ENCODE measurements at regions not wholly inside any gene's neighbourhood (a gene's known extent, or its start where the extent isn't known, plus 50 kb on each side); places are given as distances from the start of the nearest gene placed in this dataset.
A peak's percentile ranks its signal among the peaks of the same experiment; 100 is the strongest.
"Not testable (repeated sequence)": the region's sequence is repeated elsewhere in the genome, so short reads cannot be mapped to it uniquely, and the experiment has no call there.

DNA sequence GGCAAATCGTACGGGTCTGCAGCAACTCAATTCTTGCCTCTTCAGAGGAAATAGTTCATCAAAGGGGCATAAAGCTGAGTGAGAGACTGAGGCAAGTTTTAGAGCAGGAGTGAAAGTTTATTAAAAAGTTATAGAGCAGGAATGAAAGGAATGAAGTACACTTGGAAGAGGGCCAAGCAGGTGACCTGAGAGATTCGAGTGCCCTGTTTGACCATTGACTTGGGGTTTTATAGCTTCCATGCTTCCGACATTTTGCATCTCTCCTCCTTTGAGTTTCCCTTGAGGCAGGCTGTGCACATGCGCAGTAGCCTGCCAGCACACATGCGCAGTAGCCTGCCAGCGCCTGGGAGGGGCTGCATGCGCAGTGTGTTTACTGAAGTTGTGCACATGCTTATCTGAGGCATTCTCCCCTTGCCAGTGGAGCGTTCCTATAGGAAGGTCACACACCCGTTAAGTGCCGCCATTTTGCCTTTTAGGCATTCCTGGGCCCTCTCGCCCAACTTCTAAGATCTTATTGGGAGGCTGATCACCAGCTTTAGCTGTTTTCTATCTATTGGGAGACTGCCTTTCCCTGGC is 265.5 kb upstream of the MGAT5 start:
- DNase-seq, result no peak

DNA sequence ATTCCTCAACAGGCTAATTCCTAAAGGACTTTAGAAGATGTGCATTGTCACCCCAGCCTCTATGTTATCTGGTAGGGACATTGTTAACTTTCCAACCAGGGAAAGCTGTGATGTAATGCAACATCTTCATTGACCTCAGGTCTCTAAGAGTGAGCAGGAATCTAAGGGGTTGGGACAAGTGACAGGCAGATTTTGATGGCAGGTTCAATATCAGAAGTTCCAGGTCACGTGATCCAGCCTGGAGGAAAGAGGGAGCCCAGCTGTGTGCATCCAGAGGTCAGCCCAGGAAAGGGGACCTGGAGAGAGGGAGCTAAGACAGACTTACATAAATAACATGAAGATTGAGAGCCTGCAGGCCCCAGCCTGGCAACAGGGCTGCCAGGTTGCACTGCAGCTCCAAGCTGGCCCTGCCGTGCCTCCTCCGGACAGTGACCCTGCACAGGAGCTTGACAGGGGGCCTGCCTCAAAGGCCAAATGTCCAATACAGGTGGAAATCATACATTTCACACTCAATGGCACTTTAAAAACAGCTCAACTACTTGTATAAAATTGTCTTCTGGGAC is 262.2 kb upstream of the MGAT5 start:
- DNase-seq, result no peak

DNA sequence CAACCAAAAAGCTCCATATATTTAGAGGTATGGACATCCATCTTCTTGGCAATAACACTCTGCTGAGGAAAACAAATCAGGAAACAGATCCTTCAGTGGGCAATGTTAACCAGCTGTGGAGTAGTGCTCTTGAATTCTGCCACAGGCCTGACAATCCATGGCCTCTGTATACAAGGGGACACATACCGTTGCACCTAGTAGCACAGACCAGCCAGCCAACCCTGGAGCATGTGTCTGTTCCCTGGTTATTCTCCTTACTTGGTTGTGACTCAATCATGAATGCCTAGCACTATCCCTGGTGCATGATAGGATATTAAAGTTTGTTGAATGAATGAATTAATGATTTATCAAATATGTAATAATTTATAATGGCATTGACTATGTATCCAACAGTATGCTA is 261.4 kb upstream of the MGAT5 start:
- no peak for DNase-seq

DNA sequence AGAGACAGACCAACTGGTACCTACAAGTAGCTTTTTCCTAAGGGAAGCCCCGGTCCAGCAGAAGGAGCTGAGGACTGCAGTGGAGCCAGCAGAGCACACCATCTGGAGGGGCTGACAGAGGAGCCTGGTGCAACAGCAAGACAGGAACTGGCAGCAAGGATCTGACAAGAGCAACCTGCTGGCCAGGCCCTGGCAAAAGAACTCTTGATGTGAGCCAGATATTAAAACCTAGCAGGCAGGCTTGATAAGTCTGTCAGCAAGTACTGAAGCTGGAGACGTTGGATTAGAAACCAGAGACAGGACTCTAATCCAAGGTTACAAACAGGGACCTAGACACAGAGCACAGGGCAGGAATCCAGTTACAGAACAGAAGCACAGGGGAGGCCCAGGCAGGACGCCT is 260.7 kb upstream of the MGAT5 start:
- peak; percentile 60 for DNase-seq

DNA sequence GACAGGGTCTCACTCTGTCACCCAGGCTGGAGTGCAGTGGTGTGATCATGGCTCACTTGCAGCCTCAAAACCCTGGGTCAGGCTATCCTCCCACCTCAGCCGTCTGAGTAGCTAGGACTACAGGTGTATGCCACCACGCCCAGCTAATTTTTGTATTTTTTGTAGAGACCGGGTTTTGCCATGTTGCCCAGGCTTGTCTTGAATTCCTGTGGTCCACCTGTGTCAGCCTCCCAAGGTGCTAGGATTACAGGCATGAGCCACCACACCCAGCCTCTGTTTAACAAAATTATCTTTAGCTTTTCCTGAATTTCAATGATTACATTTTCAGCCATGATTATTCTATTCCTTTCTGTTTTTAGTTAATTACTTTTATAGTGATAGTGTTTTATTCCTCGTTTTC is 255.1 kb upstream of the MGAT5 start:
- not testable (repeated sequence) for DNase-seq

DNA sequence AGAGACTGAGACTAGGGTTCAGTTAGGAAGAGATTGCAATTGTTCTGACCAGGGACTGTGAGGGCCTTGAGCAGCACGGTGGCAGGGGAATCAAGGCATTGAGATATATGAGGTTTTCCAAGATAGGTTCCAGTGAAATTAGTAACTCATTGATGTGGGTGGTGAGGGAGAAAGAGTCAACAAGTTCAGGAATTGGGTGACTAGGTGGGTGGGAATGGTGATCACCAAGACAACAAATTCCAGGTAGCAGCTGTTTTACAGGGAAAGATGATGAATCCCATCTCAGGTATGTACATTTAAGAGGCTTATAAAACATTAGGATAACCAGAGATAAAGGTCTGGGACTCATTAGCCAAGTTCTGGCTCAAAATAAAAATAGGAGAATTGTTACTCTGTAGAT is 251.5 kb upstream of the MGAT5 start:
- DNase-seq, result no peak

DNA sequence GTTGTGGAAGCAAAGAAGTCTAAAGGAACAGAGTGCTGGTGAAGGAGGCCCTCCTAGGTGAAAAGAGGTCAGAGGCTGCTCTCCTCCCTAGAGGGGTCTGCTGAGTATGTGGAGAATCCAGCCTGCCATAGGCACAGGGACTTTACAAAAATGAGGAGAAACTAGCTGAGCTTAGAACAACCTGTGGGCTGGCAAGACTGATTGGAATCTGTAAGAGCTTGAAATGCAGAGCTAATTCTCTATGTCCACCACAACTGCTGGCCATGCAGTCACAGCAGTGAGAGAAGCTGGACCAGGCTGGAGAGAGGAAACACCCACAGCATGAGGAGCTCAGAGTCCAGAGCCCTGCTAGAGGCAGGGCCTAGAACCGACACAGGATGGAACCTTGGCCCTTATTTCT is 251.0 kb upstream of the MGAT5 start:
- DNase-seq, result no peak

DNA sequence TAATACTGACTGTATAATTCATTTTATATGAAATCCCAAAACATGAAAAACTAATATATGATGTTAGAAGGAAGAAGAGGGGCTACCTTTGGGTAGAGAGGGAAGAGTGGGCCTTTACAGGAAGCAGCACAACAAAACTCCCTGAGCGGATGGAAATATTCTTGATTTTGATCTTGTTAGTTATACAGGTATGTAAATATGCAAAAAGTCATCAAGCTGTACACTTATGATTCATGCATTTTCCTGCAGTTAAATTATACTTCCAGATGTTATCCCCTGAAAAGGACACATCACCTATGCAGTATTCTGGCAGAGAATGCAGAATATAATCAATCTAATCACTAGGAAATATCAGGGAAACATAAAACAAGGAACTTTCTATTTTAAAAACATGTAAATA is 249.4 kb upstream of the MGAT5 start:
- no peak for DNase-seq

DNA sequence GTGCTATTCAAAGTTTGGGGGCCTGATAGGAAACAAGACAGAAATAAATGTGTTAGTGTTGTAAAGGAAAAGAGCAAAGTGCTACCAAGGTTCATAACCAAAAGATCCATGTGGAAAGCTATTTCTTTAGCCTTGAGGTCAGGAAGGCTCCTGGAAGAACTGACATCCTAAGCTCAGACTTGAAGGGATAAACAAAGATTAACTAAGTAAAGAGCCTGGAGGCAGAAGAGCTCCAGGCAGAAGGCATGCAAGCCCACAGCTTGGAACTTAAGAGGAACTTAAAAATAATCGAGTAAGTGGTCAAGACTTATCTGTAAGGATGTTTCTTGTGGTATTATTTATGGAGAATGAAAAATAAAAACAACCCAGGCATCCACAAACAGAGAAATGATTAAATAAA is 245.0 kb upstream of the MGAT5 start:
- no peak for DNase-seq

DNA sequence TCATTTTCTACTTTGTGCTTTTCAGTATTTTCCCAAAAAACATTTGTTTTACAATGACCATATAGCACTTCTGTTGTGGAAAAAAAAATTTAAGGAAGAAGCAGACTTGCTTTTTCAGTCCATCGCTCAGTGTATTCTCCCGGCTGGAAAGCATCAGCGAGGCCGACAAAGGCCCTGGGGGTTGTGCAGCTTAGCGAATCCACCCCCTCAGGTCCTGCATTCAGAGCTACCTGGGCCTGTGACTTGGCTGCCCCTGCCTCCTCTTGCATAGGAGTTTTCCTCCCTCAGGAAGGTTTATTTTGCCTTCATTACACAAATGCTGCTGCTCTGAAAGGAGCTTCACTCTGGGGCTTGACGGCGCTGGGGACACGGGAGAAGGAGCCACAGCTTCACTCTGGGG is 244.4 kb upstream of the MGAT5 start:
- DNase-seq, result no peak

DNA sequence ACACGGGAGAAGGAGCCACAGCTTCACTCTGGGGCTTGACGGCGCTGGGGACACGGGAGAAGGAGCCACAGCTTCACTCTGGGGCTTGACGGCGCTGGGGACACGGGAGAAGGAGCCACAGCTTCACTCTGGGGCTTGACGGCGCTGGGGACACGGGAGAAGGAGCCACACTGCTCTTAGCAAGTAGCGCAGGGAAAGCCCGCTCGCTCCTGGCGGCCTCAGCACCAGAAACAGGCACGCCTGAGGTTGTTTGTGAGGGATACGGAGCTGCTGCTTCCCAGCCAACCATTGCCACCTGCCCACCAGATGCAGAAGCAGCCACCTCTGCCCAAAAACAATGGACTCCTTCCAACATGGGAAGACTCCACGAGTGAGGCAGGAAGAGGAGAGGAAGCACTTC is 244.0 kb upstream of the MGAT5 start:
- not testable (repeated sequence) for DNase-seq

DNA sequence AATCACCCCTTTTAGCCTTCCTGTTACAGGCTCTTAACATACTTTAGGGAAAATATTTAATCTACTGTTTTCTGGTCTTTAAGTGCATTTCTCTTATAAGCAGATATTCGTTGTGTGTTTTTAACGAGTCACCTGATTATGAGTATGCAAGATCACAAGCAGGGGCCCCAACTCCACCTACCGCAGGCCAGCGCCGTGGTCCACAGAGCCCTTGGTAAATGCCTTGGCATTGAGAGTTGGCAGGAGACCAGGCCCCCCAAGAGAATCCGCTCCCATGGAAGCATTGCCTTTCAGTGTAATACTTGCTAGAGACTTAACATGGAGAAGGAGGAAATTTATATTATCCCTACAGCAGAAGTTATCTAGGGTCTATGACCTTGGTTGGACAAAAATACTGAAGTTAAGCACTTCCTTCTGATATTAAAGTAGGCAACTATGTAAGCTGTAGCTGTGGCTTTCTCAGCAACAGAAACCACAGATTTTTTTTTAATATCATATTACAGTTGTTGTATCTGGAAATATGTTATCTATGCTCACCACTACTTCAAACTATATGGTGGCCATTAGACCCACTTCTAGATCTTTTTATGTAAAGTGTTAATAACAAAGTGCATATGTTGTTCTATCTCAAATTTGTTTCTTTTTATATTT is 241.8 kb upstream of the MGAT5 start:
- no peak for DNase-seq

DNA sequence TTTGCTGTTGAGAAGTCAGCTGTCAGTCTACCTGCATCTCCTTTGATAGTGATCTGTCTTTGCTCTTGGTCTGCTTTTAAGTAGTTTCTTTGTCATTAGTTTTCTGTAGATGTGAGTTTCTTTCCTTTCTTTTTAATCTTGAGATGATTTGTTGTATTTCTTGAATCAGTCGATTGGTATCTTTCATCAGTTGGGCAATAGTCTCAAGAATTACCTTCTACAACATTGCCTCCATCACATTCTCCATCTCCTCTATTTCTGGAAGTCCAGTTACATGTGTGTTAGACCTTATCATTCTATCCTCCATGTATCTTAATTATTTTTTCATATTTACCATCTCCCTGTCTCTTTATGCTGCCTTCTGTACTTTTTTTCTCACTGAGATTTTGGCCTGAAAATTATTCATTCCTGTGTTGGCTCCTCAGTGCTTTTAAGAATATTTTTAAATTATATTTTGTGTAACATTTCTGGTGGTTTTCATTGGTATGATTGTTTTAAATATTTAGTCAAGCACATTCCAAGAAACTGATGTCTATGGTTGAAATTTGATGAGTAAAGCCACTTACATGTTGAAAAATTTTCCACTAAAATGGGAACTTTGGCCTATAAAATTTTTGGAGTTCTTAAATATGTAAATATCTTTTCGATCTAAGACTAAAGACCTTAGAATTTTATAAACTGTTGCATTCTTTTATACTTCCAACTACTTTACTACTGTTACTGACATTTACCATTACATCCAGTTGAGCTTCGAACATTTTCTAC is 239.5 kb upstream of the MGAT5 start:
- DNase-seq, result no peak

DNA sequence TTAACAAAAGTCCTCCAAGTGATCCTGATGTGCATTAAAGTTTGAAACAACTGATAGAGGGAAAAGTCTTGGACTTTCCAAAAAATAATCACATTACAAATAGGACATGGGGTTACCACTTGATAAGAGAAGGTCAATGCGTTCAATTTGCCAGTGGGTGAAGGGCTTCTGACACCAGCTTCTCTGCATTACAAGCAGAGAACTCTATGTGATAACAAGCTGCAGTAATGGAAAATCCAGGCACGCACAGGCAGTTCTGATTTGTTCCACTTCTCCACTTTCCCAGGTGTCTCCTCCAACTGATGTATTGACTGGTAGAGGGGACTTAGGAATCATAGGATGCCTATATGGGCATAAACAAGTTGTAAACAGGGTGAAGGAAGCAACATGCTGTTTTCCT is 234.0 kb upstream of the MGAT5 start:
- DNase-seq, result no peak

DNA sequence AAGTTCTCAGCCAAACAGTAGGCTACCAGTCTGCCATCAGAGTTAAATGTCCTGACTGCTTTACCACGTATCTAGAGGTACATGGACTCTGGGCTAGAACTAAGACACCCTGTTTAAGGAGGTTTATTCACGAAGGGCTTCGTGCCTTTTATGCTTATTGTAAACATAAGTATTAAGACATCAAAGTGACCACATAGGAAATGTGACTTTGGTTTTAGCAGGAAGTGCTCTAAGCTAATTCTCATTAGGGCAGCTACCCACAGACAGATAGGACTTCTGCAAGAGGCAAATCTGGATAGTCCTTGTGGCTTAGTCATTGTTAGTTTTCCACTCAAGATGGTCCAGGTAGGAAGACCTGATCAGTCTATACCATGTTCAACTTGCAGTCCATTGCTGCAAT is 233.3 kb upstream of the MGAT5 start:
- no peak for DNase-seq

DNA sequence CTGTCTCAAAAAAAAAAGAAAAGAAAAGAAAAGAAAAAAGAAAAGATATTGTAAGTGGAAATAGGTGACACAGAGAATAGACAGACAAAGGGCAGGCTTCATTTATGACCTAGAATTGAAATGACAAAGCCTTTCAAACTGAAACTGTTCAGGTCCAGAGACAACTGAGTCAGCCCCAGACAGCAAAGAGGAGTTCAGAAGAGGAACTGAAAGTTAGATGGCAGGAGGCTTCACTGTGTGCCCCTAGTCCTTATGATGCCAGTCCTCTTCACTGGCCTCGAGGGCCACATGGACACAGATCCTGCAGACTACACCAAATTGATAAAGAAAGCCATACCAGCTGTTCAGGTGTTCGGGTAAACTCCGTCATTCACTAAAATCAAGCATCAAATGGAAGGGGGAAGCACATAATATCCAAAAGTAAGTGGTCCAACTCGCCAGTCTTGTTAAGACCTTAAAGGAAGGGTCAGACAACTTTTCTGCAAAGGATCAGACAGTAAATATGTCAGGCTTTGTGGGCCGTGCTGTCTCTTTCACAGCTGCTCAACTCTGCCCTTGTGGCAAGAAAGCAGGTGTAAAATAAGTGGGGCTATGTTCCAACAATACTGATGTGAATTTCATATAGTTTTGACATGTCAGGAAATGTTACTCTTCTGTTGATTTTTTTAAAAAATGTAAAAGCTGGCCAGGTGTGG is 231.9 kb upstream of the MGAT5 start:
- DNase-seq, result no peak

DNA sequence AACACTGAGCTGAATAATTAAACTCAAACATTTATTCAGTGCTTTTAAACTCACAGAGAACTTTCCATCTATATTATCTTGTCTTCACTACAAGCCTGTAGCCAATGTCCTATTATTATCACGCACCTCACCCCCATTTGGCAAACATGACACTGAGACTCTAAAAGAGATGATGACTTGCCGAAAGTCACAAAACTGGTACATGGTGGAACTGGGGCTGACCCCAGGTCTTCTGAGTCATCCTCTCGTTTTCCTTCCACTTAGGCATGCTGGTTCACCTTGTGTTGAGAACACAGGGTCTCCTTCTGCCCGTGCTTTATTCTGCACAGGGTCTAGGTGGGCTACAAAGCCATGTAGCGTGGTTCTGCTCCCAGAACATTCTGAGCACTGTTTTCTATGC is 230.0 kb upstream of the MGAT5 start:
- DNase-seq, result no peak

DNA sequence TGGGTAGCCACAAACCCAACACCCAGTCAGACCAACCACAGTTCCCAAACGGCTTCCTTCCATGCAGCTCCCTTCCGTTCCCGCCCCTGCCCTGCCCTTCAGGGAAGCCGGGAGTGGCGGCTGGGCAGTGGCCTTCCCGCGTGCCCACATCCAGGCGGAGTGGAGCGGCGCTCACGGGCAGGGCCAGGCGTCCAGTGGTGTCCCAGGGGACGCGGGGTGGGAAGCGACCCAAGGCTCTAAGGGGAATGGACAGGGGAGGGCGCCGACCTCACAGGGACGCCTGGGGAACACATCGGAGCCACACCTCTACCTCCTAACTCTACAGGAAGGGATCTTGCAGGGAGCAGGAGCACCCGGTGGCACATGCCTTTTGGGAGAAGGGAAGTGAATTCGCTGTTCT is 225.9 kb upstream of the MGAT5 start:
- DNase-seq, result no peak

DNA sequence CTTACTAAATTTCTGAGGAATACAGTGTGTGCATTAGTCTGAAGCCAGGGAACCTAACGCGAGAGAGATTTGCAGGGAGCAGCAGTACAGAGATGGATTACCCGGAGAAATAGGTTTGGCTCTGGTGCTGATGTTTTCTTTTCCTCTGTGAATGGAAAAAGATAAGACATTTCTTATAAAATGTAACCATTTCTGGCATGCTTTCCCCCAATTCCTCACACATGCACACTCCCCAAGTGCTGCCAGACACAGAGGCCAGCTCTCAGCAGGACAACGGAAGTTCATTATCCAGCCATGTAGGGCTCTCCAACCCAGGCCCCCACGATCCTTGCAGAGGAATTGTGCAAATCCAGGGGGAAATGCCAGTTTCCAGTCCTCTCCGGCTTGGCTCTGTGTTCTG is 224.5 kb upstream of the MGAT5 start:
- DNase-seq, result no peak

DNA sequence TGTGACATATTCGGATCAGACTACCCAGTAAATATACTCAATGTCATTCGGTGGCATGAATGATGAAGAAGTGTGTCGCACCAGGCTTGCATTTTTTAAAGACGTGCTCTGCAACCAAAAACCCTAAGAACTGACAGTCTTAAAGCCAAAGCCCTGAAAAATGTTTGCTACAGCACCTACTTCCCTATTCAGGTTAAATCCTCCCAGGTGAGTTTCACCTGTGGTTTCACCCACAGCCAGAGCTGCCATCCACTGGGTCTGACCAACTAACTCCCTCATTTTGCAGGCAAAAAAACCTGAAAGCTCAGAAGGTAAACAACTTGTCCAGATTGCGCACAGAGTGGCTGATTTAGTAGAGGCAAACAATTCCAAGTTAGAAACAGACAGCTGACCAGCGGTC is 222.3 kb upstream of the MGAT5 start:
- DNase-seq, result no peak

DNA sequence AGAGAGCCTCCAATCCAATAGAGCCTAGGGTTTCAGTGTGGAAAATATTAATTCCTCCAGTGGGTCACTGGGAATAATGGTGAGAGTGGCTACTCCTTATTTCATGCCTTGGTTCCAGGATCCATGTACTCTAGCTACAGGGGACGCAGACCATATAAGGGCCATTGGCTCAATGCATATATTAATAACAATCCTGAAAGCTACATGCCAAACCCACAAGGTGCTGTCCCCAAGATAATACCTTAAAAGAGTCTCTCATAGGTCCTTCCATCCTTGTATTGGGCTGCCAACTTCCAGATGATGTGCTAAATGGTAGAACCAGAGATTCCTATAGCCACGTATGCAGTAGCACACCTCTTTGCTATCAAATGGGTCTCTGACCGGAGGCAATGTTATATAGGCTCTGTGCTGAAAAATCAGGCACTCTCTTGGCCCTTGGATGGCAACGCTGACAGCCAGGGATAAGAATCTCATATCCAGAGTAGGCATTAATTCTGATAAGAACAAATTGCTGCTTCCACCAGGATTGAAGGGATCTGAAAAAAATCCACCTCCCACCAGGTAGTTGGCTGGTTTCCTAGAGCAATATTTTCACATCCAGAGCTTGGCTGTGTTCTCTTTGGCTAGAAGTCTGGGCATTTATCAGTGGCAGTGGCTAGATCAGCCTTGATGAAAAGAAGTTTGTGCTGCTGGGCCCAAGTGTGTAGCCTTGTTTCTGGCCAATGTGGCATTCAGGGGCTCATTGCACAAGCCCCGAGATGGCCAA is 218.1 kb upstream of the MGAT5 start:
- DNase-seq, result no peak

DNA sequence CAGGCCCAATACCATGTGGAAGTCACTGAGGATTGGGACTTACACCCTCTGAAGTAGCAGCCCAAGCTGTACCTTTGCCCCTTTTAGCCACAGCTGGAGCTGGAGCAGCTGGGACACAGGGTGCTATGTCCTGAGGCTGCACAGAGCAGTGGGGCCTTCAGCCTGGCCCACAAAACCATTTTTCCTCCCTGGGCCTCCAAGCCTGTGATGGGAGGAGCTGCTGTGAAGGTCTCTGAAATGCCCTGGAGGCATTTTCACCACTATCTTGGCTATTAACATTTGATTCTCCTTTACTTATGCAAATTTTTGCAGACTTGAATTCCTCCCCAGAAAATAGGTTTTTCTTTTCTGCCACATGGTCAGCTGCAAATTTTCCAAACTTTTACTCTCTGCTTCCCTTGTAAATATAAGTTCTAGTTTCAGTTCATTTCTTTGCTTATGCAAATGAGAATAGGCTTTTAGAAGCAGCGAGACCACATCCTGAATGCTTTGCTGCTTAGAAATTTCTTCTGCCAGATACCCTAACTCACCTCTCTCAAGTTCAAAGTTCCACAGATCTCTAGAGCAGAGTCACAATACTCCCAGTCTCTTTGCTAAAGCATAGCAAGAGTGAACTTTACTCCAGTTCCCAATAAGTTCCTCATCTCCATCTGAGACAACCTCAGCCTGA is 213.8 kb upstream of the MGAT5 start:
- DNase-seq, result no peak
